ENCODE measurements at regions not wholly inside any gene's neighbourhood (a gene's known extent, or its start where the extent isn't known, plus 50 kb on each side); places are given as distances from the start of the nearest gene placed in this dataset.

DNA sequence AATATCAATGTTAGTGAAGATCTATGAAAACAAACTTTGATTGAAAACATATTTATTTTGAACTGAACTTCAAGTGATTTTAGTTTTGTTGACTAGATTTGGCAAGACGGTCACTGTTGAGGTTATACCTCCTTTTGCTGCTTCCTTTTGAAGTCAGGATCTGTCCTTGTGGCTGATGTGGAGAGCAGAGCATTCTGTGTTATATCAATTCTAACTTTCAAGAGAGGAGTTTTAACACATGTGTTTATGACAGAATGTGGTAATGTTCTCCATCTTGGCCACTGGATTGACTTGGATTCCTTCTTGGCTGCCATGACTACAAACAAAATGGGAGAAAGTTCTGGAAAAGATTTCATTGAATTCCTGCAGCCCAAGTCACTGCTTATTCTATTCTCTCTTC lies 104.0 kb upstream of the ACTBL2 start:
- TF ChIP-seq CTCF (IDR thresholded peaks at IDR 0.05; ENCODE audit: low read depth, low read length, missing input control): no peak
- TF ChIP-seq SP1 (IDR thresholded peaks at IDR 0.05): no peak
- TF ChIP-seq RAD21 (IDR thresholded peaks at IDR 0.05): no peak
- no peak for TF ChIP-seq TAF1 (conservative IDR thresholded peaks at IDR 0.05)
- TF ChIP-seq, protein P1, sequence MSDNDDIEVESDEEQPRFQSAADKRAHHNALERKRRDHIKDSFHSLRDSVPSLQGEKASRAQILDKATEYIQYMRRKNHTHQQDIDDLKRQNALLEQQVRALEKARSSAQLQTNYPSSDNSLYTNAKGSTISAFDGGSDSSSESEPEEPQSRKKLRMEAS (IDR thresholded peaks at IDR 0.05): no peak
- TF ChIP-seq GABPA (IDR thresholded peaks at IDR 0.05 in 1 of 2, conservative IDR thresholded peaks at IDR 0.05 in 1 of 2): no peak
- TF ChIP-seq NR2F2 (IDR thresholded peaks at IDR 0.05): no peak
- TF ChIP-seq REST (IDR thresholded peaks at IDR 0.05): no peak
- TF ChIP-seq YY1 (IDR thresholded peaks at IDR 0.05): no peak
- TF ChIP-seq, protein P2, sequence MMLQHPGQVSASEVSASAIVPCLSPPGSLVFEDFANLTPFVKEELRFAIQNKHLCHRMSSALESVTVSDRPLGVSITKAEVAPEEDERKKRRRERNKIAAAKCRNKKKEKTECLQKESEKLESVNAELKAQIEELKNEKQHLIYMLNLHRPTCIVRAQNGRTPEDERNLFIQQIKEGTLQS (IDR thresholded peaks at IDR 0.05): no peak

All from liver (tissue), 3 donors.